Stimulated activated CD8-positive, alpha-beta memory T cell treated with anti-CD3 and anti-CD28 coated beads, Interleukin-2, amount 100 ng/mL, for 48 hours (primary cell): ENCODE measurements at regions not wholly inside any gene's neighbourhood (a gene's known extent, or its start where the extent isn't known, plus 50 kb on each side); places are given as distances from the start of the nearest gene placed in this dataset.
A peak's percentile ranks its signal among the peaks of the same experiment; 100 is the strongest.

ENCODE experiments used
- DNase-seq, 2 donors: peaks; one replicate each; pipeline ENCODE4 v3.0.0-alpha.2; 2020; ENCODE audit warnings: low read depth in 2 of 2

DNA sequence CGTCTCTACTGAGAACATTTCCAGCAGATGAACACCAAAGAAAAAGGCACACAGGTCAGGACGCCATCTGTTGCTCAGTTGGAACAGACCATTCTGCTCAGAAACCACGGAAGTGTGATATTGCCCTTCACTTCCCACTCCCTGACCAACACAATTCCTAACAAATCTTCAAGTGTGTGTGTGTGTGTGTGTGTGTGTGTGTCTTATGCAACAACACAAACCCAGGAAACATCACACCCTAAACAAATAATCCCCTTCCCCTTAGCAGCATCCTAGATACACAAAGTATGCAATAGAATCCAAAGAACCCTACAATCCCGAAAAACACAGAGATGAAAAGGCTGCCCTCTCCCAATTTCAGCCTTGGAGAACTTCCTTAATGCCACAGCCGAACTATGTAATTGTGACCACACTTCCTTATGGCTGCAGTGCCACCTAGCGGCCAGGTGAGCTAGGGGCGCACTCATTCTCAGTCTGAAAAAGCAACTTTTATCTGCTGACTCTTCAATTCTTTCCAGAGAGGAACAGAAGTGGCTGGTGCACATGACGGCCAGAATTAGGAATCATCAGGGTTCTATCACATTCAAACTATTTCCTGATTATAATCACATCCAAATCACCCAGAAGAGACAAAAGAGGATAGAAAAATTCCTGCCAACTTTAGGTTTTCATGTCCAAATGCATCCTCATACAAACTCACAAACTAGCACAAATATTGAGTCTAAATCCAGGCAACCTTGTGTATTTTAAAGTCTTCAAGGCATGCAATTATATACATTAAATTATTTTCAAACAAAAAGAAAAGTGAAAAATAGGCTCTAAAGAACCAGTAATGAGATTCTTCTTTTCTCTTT is 164.9 kb downstream of the DHX15 start:
- DNase-seq = peak; percentile 36 to 57

DNA sequence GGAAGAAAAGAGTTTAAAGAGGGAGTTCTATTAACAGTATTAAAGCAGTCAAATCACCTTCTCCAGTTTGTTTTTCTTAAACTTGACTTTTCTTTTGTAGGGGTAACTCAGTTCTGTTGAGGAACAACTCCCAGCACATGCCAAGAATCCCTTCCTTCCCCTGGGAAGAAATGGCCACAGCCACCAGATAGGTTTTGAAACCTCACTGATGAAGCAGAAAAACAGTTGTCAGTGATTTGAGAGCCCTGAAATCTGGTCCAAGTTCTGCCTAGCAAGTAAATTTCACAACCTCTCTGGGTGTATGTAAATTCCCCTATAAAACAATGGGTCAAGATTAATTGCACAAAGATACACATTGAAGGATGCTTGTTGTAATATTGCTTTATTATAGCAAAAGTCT is 167.1 kb downstream of the DHX15 start:
- no peak for DNase-seq

DNA sequence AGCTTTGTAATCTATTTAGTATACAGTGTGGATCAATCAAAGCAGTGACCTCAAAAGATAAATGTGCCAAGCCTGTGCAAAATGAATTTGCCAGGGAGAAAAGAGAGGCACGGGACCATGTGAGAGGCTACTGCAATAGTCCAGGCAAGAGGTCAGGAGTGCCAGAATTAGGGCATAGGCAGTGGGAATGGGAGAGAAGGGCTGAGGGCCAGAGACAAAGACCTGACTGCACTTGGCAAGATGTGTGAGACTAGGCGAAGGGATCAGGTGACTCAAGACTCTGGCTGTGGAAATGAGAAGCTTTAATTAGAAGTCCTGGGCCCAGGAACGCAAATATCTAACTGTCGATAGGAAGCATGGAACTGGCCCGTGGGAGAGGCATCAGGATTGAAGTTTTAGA is 168.1 kb downstream of the DHX15 start:
- no peak for DNase-seq

DNA sequence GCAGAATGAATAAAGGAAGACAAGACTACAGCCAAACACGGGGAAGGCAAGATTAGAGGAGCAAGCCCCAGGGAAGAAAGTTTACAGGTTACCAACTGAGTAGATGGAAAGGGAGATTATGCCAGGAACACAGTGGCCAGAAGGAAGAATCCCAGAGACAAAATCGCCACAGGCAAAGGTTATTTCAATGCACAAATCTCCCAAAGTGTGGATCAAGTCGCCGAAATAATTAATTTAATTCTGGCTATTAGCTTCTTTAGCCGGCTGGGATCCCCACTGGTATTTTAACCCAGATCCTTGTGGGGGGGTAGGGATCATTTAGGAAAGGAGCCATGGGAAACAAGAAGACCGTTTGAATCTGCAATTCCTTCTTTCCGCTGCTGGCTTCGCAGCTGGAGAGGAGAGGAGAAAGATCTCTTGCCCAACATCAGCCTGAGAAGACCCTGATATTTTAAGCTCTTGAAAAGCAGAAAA is 171.0 kb downstream of the DHX15 start:
- no peak for DNase-seq

DNA sequence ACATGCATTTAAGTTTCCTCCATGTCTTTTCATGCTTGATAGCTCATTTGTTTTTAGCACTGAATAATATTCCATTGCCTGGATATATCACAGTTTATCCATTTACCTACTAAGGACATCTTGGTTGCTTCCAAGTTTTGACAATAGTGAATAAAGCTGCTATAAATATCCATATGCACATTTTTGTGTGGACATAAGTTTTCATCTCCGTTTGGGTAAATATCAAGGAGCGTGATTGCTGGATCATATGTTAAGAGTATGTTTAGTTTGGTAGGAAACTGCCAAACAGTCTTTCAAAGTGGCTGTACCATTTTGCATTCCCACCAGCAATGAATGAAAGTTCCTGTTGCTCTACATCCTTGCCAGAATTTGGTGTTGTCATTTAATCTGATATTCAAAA is 172.5 kb downstream of the DHX15 start:
- no peak for DNase-seq

DNA sequence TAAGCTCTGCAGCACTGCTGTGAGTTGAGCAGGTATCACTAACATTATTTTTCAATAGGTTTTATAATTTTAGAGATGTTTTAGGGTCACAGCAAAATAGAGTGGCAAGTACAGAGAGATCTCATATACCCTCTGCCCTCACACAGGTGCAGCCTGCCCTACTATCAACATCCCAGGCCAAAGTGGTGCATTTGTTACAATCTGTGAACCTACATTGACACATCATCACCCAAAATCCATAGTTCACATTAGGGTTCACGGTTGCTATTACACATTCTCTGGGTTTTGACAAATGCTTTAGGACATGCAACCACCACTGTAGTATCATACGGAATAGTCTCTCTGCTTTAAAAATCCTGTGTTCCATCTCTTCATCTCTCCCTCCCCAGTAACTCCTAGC is 173.1 kb downstream of the DHX15 start:
- no peak for DNase-seq

DNA sequence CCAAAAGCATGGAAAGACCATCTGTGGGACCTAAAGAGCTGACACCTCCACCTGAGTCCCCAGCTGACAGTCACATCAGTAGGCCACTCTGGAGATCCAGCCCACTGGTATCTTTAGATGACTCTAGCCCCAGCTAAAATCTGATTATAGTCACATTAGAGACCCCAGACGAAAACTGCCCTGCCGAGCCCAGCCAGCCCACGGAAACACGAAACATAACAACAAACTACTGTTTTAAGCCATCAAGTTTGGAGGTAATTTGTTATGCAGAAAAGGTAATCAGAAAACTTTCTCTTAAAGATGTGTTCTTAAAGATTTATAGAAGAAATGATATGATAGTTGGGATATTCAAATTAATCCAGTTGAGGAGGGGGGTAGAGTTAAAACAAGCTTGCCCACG is 175.7 kb downstream of the DHX15 start:
- DNase-seq = no peak

DNA sequence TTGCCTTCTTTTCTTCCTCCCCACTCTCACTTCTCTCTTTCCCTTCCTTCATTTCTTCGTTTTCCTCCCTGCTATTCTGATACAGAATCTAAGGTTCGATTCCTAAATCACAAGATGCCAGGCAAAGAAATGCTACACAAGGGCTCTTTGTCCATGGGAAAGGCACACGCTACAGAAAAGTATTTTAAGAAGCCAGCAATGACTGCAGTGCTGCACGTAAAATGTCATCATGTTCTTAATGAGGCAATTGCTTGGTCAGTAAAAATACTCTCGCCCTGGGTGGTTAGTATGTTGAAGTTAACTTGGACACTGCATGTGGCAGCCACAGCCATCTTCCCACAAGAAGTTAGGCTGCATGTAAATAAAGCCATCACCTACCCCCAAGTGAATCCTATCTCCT is 178.4 kb downstream of the DHX15 start:
- DNase-seq = no peak

DNA sequence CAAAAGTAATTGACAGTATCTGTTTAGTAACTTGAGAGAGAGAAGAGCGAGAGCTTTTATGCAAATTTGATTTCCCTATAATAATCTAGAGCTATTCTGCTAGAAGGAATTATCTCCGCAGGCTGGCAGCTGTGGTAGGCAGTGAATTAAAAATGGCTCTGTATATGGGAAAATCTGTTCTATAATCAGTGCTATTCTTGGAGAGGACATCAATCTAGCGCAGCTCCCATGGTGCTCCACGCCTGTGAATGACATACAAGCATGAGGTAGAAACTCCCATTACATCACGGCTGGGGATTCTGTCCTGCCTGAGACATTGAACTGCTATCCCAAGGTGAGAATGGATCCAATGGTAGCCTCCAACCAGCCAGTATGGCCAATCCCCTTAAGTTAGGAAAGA is 179.0 kb downstream of the DHX15 start:
- no peak for DNase-seq

DNA sequence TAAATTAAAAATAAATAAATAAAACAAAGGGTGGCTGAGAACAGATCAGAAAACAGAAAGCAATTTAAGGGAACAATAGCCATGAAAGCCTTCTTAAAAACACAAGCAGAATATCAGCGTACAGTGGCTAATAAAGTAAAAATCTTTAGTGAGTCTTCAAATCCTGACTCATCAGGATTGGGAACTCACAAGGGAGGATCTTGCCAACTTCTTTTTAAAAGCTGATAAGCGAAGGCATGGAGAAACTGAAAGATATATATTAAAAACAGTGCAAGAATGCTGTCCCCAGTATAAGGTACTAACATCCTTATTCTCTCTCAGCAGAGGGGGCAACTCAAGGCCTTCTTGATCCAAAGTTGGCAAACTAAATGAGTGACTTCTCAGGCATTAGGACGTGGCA is 180.1 kb downstream of the DHX15 start:
- DNase-seq = no peak

DNA sequence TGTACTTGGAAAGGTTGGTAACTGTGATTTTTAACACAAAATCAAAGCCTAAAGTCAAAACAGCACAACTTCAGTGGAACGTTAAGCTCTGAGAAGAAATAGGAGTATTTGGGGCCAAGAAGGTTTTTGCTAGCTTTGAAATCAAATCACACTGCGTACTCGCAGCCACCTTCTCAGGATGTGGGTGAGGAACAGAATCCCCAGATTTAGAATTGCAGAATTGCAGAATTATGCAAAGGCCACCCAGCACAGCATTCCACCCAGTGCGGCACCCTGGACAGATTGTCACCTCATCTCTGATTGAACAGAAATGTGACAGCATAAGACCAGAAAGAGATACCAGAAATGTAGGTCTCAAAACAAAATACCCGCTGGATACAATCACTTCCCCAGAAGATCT is 181.1 kb downstream of the DHX15 start:
- DNase-seq = no peak

DNA sequence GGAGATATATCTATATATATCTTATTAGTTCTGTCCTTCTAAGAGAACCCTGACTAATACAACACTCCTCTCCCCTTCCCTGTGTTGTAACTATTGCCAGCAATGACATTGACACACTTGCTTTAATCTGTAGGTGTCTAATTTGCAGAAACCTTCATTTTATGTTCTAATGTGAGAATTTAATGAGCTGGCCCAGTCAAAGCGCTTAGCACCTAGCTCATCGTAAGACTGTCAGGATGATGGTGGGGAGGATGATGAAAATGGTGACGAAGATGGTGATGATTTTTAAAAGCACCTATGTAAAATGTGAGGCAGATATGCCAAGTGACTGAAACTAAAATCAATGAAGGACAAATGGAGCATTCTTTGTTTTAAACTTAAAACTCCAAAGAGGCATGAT is 183.8 kb downstream of the DHX15 start:
- no peak for DNase-seq

DNA sequence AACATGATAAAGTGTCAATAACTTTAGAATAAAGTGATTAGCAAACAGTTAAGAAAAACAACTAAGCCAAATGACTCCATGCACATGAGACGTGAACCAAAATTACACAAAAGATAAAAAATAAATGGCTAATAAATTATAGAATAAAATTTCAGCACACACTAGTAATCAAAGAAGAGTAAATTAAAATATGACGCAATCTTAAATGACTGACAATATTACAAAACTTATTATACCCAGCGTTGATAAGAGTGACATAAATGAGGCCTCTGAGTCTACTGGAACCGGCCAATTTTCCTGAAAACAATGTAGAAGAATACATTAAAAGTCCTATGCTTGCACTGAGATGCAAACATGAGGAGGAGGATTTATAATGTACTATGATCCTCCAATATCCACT is 187.4 kb downstream of the DHX15 start:
- DNase-seq = no peak

DNA sequence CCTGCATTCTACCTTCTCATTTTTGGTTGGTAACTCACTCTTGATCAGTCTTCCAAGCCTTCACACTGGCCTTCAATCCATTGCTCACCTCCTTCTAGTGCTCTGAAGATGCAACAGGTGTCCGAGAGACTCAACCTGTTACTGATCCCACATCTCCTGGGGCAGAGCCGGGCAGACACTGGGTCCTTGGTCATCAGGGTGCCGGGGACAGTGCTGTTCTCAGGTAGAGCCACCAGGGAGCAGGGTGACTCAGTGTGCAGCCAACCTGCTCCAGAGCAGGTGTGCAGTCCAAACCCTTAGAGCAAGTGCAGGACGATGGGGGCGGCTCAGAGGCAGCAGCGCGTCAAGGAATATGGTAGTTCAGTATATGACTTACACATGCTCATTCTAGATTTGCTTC is 188.4 kb downstream of the DHX15 start:
- DNase-seq = no peak

DNA sequence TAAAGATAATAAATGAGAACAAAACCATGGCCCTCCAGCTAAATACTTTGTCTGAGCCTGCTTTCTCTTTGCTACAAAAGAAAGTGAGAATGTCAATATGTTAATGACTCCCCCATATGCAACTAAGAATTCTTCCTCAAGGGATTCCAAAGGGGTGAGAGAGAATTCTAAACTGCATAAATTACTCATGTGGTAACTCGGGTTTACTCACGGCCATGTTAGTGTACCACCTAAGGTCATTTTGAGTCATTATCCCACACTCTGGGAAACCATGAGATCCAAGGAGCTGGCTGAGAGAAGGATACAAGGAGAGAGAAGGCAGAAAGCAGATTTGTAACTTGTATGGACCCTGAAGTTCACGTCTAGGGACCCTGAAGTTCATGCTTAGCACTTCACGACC is 190.3 kb downstream of the DHX15 start:
- no peak for DNase-seq

DNA sequence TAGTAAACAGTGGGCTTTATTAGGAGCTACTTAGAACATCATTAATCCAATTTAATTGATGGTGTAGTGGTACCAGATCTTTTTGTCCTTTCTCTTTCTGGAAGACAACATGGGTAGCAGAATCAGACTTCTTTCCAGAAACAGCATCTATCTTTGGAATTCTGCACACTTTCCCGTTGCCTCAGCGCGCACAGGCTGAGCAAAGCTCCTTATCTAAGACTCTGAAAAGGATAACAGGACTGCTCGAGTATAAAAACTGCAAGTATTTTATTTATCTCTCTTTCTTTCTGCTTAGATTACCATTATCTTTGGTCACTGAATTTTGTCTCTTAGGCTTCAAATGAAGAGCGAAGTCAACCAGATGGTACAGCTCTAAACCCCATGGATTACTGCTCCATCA is 191.7 kb downstream of the DHX15 start:
- DNase-seq = no peak

DNA sequence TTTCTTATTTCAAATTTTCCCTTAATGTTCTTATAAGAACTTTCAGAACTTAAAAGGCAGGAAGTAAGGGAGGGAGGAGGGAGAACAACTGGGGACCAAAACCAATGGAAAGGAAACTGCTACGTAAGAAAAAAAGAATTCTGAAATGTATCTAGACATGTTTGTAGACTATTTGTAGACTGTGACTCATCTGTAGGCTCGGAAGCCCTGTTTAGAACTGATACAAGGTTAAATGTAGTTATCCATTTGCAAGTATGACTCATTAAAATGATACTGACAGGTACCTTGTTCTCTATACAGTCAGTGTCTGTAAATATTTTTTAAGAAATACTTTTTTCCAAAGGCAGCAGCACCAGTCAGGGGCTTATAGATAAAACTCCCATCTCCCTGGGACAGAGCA is 202.0 kb downstream of the DHX15 start:
- no peak for DNase-seq

DNA sequence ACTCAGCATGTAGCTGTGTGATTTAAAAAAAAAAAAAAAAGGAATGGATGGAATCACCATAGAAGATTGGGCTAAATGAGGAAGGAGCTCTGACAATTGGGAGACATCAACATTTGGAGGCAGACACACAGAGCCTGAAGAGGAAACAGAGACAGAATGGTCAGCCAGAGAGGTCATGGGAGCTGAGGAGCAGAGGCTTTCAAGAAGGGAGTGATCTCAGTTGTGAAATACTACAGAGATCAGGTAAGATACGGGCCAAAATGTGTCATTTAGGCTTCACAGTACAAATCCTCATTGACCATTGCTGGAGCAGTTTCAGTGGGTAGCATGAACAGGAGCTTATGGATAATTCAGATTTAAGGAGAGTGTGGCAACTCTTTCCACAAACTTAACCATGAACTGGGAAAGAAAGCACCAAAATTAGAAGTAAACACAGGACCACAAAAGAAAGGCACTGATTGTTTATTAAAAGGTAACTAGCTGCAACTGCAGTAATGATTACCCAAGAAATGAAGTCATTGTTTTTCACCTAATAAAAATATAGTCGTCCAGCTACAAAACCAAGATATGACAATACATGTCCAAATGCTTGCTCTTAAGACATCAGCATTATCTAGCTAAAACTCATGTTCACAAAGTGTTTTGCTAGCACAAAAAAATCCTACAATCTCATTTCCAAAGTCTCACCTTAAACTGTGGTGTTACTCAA is 203.2 kb downstream of the DHX15 start:
- no peak for DNase-seq

DNA sequence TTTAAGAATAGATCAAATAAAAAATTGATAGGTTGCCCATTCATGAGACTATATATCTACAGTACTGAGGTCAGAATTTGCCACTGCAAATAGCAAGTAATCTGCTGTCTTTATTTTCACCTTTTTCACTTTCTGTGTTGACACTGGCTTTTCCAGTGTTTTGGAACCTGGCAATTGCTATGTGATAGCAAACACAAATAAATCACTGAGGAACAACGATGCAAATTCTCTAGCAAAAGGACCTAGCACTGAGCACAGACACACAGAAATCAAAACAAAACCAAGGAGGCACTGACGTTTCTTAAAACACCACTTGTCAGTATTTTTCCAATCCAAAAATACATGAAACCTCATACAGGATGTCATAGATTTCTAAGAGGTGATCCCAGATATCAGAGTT is 210.7 kb downstream of the DHX15 start:
- no peak for DNase-seq

DNA sequence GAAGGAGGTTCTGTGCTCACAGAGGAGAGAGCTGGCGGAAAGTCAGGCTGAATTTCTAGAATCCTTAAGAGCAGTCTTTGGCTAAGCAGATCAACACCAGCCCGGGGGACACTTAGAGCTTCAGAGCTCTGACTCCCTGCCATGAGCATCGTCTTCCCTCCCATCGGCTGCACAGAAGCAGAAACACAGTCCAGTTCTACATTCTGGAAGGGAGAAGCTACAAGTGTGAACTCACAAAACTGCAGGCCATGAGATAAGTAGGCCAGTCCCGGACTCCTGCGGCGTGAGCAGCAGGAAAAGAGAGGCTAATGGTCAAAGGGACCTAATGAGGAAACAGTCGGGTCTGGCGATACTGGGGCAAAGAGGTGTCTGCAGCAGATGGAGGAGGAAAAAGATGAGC is 211.5 kb downstream of the DHX15 start:
- no peak for DNase-seq

DNA sequence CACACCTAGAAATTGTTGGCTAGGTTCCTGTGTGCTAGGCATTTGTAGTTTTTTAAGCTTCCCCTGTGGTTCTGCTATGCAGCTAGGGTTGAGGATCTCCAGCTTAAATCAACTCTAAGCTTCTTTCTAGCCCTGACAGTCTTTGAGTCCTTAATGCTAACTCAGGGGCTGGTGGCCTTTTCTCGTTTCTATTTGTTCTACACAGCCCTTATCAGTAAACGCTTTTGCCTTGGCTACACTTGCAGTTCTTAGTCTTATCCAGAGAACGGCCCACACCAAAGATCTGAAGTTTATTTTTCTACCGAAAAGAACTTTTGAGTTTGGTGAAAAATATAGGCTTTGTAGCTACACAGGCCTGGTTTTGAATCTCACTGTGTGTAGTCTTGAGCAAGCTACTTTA is 212.0 kb downstream of the DHX15 start:
- no peak for DNase-seq

DNA sequence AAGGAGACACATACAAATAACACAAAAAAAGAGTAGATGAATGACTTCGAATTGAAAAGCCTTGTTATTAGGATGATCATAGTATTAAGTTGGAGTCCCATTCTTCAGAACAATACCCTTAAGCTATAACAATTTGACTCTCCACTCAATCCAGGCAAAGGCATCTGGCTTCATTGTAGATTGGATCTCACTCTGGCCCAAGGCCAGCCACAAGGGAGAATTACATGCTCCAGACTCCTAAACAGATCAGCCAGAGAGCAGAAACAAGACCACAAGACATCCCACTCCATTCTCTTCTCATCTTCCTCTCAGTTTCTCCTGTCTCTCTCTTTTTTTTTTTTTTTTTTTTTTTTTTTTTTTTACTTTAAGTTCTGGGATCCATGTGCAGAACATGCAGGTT is 213.9 kb downstream of the DHX15 start:
- DNase-seq = no peak

DNA sequence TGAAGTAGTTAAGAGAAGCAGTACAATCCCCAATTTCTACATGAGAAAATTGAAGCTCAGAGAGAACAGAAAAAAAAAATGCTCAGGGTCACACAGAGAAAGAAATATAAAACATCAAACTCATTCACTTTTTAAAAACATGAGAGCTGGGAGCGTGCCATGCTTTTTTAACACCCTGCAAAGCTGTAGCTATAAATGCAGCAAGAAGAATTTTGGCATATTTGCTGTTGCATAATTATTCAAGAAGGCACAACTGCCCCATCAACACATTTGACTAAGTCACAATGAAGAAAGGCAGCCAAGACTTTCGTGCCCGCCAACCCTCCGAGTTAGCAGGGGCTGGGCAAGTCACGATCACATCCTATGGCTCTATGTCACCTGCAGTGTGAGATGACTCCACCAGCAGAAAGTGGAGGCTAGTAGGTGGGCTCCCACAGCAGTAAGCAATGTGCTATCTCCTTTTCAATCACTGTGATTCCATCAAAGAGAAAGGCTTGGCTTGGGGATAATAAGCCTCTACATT is 214.8 kb downstream of the DHX15 start:
- no peak for DNase-seq
